GM06990 (cell line): ENCODE measurements at regions not wholly inside any gene's neighbourhood (a gene's known extent, or its start where the extent isn't known, plus 50 kb on each side); places are given as distances from the start of the nearest gene placed in this dataset.

ENCODE experiments used
- DNase-seq: peaks from one replicate; pipeline ENCODE4 v3.0.0-alpha.2; 2011; ENCODE audit not compliant: insufficient read length; ENCODE audit errors: extremely low read depth
- H3K27me3 ChIP-seq: replicated peaks from 2 replicates; pipeline ENCODE4 v1.6.0; 2011; ENCODE audit warnings: low read length; ENCODE audit not compliant: control insufficient read depth, insufficient read depth
- H3K36me3 ChIP-seq: 2 replicates; pipeline ENCODE4 v1.5.1; 2011; ENCODE audit warnings: low read length; ENCODE audit not compliant: control insufficient read depth, insufficient read depth
- H3K4me3 ChIP-seq: replicated peaks from 2 replicates; pipeline ENCODE4 v1.5.1; 2011; ENCODE audit warnings: low read depth, mild to moderate bottlenecking, control low read depth, low read length
- CTCF ChIP-seq: IDR thresholded peaks from 2 replicates; pipeline ENCODE4 v1.5.1; 2011; ENCODE audit warnings: low read length, control low read depth, mild to moderate bottlenecking, inconsistent platforms; ENCODE audit not compliant: insufficient read depth, poor library complexity, severe bottlenecking

- no peak overlapping the region for H3K4me3 ChIP-seq
- no peaks in the 10 kb centered on the region for H3K27me3 ChIP-seq
- no peaks in the 10 kb centered on the region for H3K36me3 ChIP-seq
- peak; percentile 11 for DNase-seq
- TF ChIP-seq CTCF = peak; percentile 73
These were observed 49.6 kb upstream of the ITSN2 start for GRCh38 chr2:24409700-24410556.
